Skeletal muscle cell (primary cell): ENCODE measurements at regions not wholly inside any gene's neighbourhood (a gene's known extent, or its start where the extent isn't known, plus 50 kb on each side); places are given as distances from the start of the nearest gene placed in this dataset.

Experiments
- DNase-seq: peaks from one replicate; pipeline ENCODE4 v3.0.0-alpha.2; 2010; ENCODE audit warnings: low read depth
- H3K4me3 ChIP-seq: 2 replicates; pipeline ENCODE4 v1.5.1; 2011; ENCODE audit warnings: low read depth, mild to moderate bottlenecking, control low read depth, low read length, moderate library complexity

GRCh38 chr13:67769063-67769986, 539.2 kb upstream of the PCDH9 start:
- no peak for DNase-seq

GRCh38 chr13:67763984-67764383, 533.8 kb upstream of the PCDH9 start:
- H3K4me3 ChIP-seq: no peak overlapping the region
- no peak for DNase-seq

More at GRCh38 chr13:67769063-67769986, 539.2 kb upstream of the PCDH9 start:
- H3K4me3 ChIP-seq: no peak overlapping the region

DNA sequence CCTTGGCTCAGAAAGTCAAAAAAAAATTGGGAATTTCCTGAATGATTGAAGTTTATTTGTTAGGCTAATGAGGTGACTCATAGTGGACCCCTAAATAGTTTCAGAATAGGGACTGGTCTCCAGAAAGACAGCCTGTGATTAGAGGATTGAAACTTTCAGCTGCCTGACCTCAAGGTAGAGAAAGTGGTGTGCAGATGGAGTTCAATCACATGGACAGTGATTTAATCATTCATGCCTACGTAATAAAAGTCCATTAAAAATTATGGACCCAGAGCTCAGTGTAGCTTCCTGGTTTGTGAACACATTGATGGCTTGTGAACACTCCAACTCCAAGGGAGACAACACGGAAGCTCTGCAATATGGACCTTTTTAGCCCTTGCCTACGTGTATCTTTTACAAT, 533.2 kb upstream of the PCDH9 start:
- no peak overlapping the region for H3K4me3 ChIP-seq
- DNase-seq: no peak

DNA sequence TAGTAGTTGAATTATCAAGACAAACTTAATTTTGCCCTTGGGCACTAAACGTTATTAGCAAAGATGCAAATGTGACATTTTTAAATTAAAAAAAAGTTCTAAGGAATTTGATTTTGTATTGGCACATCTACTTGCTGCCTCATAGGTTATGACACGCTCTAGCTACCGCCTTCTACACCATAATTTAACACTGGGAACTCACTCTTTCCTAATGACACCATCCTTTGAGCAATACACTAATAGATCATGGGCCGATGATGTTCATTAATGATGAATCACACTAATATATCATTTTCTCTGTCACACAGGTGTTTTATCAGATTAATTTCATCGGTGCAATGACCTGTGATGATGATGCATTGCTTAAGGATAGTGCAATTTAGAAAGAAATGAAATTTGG, 528.8 kb upstream of the PCDH9 start:
- no peak for DNase-seq
- H3K4me3 ChIP-seq: no peak overlapping the region

DNA sequence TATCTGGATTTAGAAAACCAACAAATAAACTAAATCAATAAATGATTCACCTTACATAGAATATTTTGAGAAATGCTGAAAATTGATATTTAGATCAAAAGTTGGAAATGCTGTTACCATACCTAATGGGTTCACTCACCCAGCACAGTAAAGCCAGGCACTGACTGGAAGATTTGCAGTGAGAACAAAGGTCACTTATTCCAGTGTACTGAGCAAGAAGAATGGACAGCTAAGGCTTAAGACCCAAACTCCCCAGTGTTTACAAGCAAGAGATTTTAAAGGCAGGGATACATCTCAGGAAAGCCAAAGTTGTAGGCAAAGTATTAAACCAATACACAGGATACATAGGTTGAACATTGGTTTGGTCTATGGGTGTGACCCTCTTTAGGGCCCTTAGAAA, 523.9 kb upstream of the PCDH9 start:
- no peak for DNase-seq
- H3K4me3 ChIP-seq: no peak overlapping the region

DNA sequence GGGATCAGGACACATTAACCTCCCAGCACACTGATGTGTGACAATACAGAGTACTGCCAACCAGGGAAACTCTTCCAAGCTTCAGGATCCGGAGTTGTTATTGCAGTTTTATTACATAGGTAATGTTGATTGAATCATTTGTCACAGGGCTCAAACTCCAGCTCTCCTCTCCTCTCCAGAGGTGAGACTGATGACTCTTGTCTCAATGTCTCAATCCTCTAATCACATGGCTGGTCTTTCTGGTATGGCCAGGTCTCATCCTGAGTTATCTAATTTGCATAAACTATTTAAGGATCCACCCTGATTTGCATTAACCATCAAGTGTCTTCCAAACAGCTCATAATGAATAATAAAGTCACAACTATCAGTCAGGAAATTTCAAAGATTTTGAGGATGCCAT, 522.6 kb upstream of the PCDH9 start:
- H3K4me3 ChIP-seq: no peak overlapping the region
- no peak for DNase-seq

GRCh38 chr13:67742478-67742877, 512.3 kb upstream of the PCDH9 start:
- no peak overlapping the region for H3K4me3 ChIP-seq
- no peak for DNase-seq

DNA sequence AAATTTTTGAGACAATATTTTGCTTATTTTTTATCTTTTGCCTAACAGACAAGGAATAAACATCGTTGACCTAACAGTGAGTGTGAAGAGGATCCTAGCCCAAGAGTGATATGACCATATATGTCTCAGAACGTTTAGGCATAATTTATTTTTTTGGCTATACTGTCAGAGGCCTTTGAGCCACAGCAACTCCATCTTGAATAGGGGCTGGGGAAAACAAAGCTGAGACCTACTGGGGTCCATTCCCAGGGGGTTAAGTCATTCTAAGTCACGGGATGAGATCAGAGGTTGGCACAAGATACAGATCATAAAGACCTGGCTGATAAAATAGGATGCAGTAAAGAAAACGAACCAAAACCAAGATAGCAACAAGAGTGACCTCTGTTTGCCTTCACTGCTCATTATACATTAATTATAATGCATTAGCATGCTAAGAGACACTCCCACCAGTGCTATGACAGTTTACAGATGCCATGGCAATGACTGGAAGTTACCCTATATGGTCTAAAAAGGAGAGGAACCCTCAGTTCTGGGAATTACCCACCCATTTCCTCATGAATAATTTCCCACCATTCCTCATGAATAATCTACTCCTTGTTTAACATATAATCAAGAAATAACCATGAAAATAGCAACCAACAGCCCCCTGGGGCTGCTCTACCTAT, 510.9 kb upstream of the PCDH9 start:
- no peak for DNase-seq
- H3K4me3 ChIP-seq: no peak overlapping the region

- no peak overlapping the region for H3K4me3 ChIP-seq
- peak; percentile 89 for DNase-seq
Observed at GRCh38 chr13:67736646-67737420, 506.7 kb upstream of the PCDH9 start.

DNA sequence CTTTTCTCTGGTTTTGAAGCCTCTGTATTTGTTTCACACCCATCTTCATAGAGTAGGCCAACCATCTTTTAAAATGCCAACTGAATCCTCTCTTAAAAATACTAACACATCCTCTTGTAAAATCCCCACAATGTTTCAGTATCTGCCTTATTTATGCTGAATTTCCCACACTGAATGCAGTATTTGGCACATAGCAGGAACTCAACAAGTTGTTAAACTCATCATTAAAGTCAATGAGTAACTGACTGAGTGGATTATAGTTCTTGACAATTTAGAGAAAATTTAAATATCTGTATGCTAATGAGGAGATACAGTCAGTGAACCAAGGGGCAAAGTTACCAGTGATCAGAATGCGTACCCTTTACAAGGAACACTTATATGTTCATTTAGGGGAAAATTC, 505.5 kb upstream of the PCDH9 start:
- DNase-seq: no peak
- no peak overlapping the region for H3K4me3 ChIP-seq

GRCh38 chr13:67726979-67727378, 496.8 kb upstream of the PCDH9 start:
- DNase-seq: no peak
- H3K4me3 ChIP-seq: no peak overlapping the region

- no peak overlapping the region for H3K4me3 ChIP-seq
- DNase-seq: no peak
Observed at GRCh38 chr13:67725999-67726398, 495.9 kb upstream of the PCDH9 start.

DNA sequence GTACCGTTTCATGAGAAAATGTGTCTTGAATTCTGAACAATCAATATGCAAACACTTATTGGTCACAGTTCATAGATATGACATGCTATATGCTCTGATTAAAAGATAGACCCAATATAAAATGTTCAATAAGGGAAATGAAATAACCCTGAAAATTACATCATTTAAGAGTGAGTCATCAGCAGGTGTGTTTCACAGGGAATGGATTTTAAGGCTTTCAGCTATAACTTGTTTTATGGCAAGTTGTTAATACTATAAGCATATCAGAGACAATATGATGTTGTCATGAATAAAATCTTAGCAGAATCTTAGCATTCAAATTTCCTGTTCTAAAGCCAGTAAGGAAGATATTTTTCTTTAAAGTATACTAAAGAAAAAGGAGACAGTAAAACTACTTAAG, 483.4 kb upstream of the PCDH9 start:
- H3K4me3 ChIP-seq: no peak overlapping the region
- DNase-seq: no peak

DNA sequence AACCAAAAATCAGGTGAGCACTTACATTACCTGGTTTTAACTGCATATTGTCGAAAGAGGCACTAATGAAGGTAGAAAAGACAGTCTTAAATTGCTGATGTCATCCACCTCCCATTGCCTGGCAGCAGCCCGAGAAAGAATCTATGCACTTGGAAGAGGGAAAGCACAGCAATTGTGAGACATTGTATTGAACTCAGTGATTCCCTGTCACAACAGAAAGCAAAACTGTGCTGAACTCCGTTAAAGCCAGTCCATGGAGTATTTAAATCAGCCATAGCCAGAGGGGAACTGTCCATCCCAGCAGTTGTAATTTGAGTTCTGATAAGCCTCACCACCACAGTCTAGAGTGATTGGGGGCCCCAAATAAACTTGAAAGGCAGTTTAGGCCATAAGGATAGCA, 466.6 kb upstream of the PCDH9 start:
- DNase-seq: no peak

GRCh38 chr13:67664502-67664901, 434.4 kb upstream of the PCDH9 start:
- H3K4me3 ChIP-seq: no peak overlapping the region
- DNase-seq: no peak

More for the DNA sequence above, 466.6 kb upstream of the PCDH9 start:
- H3K4me3 ChIP-seq: no peak overlapping the region

- no peak for DNase-seq
- no peak overlapping the region for H3K4me3 ChIP-seq
Observed at GRCh38 chr13:67662997-67663396, 432.9 kb upstream of the PCDH9 start.

DNA sequence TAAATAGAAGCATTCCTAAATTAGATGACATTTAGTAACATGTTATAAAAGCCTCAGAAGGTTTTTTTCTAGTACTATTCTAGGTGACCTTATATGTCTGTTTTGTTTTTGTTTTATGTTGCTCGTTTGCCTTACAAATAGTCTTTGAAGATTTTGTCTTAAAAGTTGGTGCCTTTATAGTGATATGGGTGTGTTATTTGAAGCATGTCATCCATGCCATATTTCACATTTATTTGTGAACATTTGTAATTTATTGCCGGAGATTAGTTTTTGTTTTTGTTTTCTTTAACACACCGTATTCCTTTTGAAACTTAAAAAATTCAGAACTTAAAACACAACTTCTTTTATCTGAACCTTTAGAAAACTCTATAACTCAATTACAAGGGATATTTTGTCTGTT, 422.8 kb upstream of the PCDH9 start:
- no peak overlapping the region for H3K4me3 ChIP-seq
- DNase-seq: no peak

DNA sequence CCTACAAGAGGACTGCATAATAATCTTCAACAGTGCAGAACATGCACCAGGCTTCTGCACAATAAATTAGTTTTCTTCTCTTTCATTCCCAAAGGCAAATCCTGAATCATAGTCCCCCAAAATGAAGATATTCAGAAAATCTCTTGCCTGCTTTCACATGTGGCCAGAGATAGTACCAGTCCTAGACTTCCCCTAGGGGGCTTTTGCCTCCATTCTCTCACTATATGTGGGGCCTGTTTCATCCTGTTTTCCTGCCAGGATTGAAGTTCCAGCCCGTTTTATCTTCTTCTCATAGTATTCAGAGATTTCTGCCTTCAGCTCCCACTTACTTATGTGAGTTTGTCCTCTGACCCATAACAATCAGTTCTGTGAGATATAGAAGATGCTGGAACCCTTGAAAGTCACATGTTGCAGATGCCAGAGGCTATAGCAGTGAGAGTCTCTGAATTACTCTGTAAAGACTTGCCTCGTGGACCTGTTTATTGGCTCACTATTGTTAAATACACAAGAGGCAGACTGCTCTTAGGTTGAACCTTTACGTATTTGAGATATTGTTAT, 421.9 kb upstream of the PCDH9 start:
- DNase-seq: no peak

DNA sequence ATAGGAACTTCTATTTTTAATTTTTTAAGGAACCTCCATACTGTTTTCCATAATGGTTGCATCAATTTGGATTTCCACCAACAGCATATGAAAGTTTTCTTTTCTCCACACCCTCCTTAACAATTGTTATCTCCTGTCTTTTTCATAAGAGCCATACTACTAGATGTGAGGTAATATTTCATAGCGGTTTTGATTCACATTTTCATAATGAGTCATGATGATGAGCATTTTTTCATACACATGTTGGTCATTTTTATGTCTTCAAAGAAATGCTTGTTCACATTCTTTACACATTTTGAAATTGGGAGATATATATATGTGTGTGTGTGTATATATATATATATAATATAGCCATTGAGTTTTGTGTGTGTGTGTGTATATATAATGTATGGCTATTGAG, 420.3 kb upstream of the PCDH9 start:
- no peak overlapping the region for H3K4me3 ChIP-seq
- DNase-seq: no peak

More for the DNA sequence above, 421.9 kb upstream of the PCDH9 start:
- no peak overlapping the region for H3K4me3 ChIP-seq
